GM23338 (cell line): ENCODE measurements at regions not wholly inside any gene's neighbourhood (a gene's known extent, or its start where the extent isn't known, plus 50 kb on each side); places are given as distances from the start of the nearest gene placed in this dataset.

Experiments
- ATAC-seq: fragments of 200-7000 bp; cut with Tn5 transposase; 3 replicates; pipeline ENCODE4 v1.9.1; 2020
- DNase-seq: peaks from one replicate; pipeline ENCODE4 v3.0.0-alpha.2; 2015; ENCODE audit warnings: low spot score
- H2AFZ ChIP-seq: fragments of 200-600 bp; sonication (generic); 2 replicates; pipeline ENCODE4 v1.8.0; 2016; ENCODE audit warnings: antibody characterized with exemption, mild to moderate bottlenecking, moderate library complexity
- H3F3A ChIP-seq: fragments of 200-600 bp; sonication (generic); replicated peaks from 2 replicates; pipeline ENCODE4 v1.8.0; 2017; ENCODE audit warnings: antibody characterized with exemption, mixed run types, low read depth
- H3K27ac ChIP-seq: fragments of 200-600 bp; sonication (generic); 2 replicates; pipeline ENCODE4 v1.6.1; 2016; ENCODE audit warnings: low read depth
- H3K27me3 ChIP-seq: fragments of 200-600 bp; sonication (generic); 2 replicates; pipeline ENCODE4 v1.8.0; 2016; ENCODE audit warnings: mild to moderate bottlenecking, mixed run types, moderate library complexity; ENCODE audit not compliant: insufficient read depth
- H3K36me3 ChIP-seq: fragments of 200-600 bp; sonication (generic); 2 replicates; pipeline ENCODE4 v1.8.0; 2016; ENCODE audit warnings: mild to moderate bottlenecking; ENCODE audit not compliant: insufficient read depth
- H3K4me1 ChIP-seq: fragments of 200-600 bp; sonication (generic); 2 replicates; pipeline ENCODE4 v1.8.0; 2016; ENCODE audit warnings: mild to moderate bottlenecking, moderate library complexity; ENCODE audit not compliant: insufficient read depth
- H3K4me2 ChIP-seq: fragments of 200-600 bp; sonication (generic); 2 replicates; pipeline ENCODE4 v1.7.1; 2017; ENCODE audit warnings: mixed run types
- H3K4me3 ChIP-seq: fragments of 200-600 bp; sonication (generic); 2 replicates; pipeline ENCODE4 v1.6.1; 2016; ENCODE audit warnings: mixed run types
- H3K79me2 ChIP-seq: fragments of 200-600 bp; sonication (generic); replicated peaks from 2 replicates; pipeline ENCODE4 v1.8.0; 2017; ENCODE audit warnings: mild to moderate bottlenecking; ENCODE audit not compliant: insufficient read depth
- H3K9me2 ChIP-seq: fragments of 200-600 bp; sonication (generic); 2 replicates; pipeline ENCODE4 v1.8.0; 2017; ENCODE audit not compliant: insufficient read depth
- H4K20me1 ChIP-seq: fragments of 200-600 bp; sonication (generic); replicated peaks from 2 replicates; pipeline ENCODE4 v1.8.0; 2017; ENCODE audit warnings: mild to moderate bottlenecking; ENCODE audit not compliant: insufficient read depth
- H3K27ac Mint-ChIP-seq: 2 replicates; pipeline ENCODE4 v1.8.0; 2020; ENCODE audit warnings: inconsistent platforms, mild to moderate bottlenecking, moderate library complexity, mixed read lengths
- H3K27me3 Mint-ChIP-seq: 3 replicates; pipeline ENCODE4 v1.8.0; 2022; ENCODE audit warnings: low read depth, mild to moderate bottlenecking, moderate library complexity, mixed read lengths, inconsistent platforms; ENCODE audit not compliant: insufficient read depth, poor library complexity
- H3K36me3 Mint-ChIP-seq: 3 replicates; pipeline ENCODE4 v1.8.0; 2021; ENCODE audit warnings: low read depth, mild to moderate bottlenecking, inconsistent platforms, moderate library complexity, mixed read lengths
- H3K4me1 Mint-ChIP-seq: 3 replicates; pipeline ENCODE4 v1.8.0; 2020; ENCODE audit warnings: mild to moderate bottlenecking, inconsistent platforms, mixed read lengths
- H3K4me3 Mint-ChIP-seq: 3 replicates; pipeline ENCODE4 v1.8.0; 2021; ENCODE audit warnings: moderate library complexity, mild to moderate bottlenecking, inconsistent platforms, mixed read lengths
- H3K9me3 Mint-ChIP-seq: 3 replicates; pipeline ENCODE4 v1.8.0; 2020; ENCODE audit warnings: moderate library complexity, mild to moderate bottlenecking, inconsistent platforms, mixed read lengths
- CREB1 ChIP-seq: fragments of 250-450 bp; sonication (Bioruptor Pico); IDR thresholded peaks from 2 replicates; pipeline ENCODE4 v1.5.0; 2020; ENCODE audit warnings: low read depth, mild to moderate bottlenecking, moderate library complexity
- EZH2 ChIP-seq: fragments of 200-600 bp; sonication (generic); IDR thresholded peaks from one replicate; pipeline ENCODE4 v1.8.0; 2017; ENCODE audit warnings: antibody characterized with exemption, mild to moderate bottlenecking, low read depth; ENCODE audit not compliant: unreplicated experiment
- JUNB ChIP-seq: IDR thresholded peaks from one replicate; pipeline ENCODE4 v1.6.1; 2016; ENCODE audit warnings: antibody characterized with exemption; ENCODE audit not compliant: unreplicated experiment
- NANOG ChIP-seq: IDR thresholded peaks from 2 replicates; pipeline ENCODE4 v1.6.1; 2016; ENCODE audit warnings: antibody characterized with exemption, borderline replicate concordance
- STAT1 ChIP-seq: IDR thresholded peaks from one replicate; pipeline ENCODE4 v1.6.1; 2016; ENCODE audit warnings: antibody characterized with exemption; ENCODE audit not compliant: unreplicated experiment
- ZNF331 ChIP-seq: fragments of 250-450 bp; sonication (Bioruptor Pico); IDR thresholded peaks from 2 replicates; pipeline ENCODE4 v1.5.0; 2020; ENCODE audit warnings: low read depth, mild to moderate bottlenecking, moderate library complexity
- TF ChIP-seq, protein P1 (sequence below): fragments of 250-450 bp; sonication (Bioruptor Pico); IDR thresholded peaks from 2 replicates; pipeline ENCODE4 v1.5.0; 2020; ENCODE audit warnings: mild to moderate bottlenecking, moderate library complexity
- TF ChIP-seq, protein P2 (sequence below): IDR thresholded peaks from one replicate; pipeline ENCODE4 v1.6.1; 2018; ENCODE audit warnings: antibody characterized with exemption; ENCODE audit not compliant: unreplicated experiment
- TF ChIP-seq, protein P3 (sequence below), 2 experiments: fragments of 200-600 bp in 1 of 2; sonication (generic) in 1 of 2; conservative IDR thresholded peaks; 2 replicates each; pipeline versions ENCODE4 v1.5.1 to v1.6.1; 2016 to 2017; ENCODE audit warnings: antibody characterized with exemption in 2 of 2, low read depth in 2 of 2, mild to moderate bottlenecking in 2 of 2, moderate library complexity in 1 of 2

DNA sequence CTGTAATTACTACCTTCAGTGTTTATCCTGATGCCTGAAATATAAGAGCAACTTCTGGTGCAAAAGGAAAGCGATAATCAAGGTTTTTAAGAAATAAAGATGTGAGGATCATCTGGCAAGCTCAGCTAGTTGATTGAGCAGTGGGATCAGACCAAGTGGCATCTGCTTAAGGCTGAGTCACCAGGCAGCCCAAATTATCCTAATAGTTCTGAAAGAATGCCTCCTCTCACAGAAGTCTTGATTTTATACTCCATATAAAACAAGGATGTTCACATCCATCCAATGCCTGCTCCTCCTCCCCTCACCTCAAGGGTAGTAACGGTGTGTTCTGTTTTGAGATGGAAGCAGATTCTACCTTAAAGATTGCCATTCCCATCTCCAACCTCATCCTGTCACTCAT, 134.5 kb upstream of the RASGEF1B start:
- no peak overlapping the region for H3K4me3 Mint-ChIP-seq
- Histone ChIP-seq H2AFZ (no peak overlapping the region), H3K79me2 (no peaks in the 10 kb centered on the region), H3K36me3 (no peaks in the 10 kb centered on the region), H3F3A (no peaks in the 10 kb centered on the region), H4K20me1 (no peaks in the 10 kb centered on the region), H3K4me2 (no peak overlapping the region), H3K27me3 (no peaks in the 10 kb centered on the region), H3K4me3 (no peak overlapping the region), H3K9me2 (no peaks in the 10 kb centered on the region), H3K4me1 (peaks cover 8% of the 10 kb centered on the region; the same call in 1 of the 2 replicates), H3K27ac (no peak overlapping the region)
- ATAC-seq, result no peak
- no peak for DNase-seq
- TF ChIP-seq NANOG (no peak), STAT1 (no peak), EZH2 (no peak), CREB1 (CRISPR knock-in tag) (no peak), JUNB (no peak)
- TF ChIP-seq, protein P1, sequence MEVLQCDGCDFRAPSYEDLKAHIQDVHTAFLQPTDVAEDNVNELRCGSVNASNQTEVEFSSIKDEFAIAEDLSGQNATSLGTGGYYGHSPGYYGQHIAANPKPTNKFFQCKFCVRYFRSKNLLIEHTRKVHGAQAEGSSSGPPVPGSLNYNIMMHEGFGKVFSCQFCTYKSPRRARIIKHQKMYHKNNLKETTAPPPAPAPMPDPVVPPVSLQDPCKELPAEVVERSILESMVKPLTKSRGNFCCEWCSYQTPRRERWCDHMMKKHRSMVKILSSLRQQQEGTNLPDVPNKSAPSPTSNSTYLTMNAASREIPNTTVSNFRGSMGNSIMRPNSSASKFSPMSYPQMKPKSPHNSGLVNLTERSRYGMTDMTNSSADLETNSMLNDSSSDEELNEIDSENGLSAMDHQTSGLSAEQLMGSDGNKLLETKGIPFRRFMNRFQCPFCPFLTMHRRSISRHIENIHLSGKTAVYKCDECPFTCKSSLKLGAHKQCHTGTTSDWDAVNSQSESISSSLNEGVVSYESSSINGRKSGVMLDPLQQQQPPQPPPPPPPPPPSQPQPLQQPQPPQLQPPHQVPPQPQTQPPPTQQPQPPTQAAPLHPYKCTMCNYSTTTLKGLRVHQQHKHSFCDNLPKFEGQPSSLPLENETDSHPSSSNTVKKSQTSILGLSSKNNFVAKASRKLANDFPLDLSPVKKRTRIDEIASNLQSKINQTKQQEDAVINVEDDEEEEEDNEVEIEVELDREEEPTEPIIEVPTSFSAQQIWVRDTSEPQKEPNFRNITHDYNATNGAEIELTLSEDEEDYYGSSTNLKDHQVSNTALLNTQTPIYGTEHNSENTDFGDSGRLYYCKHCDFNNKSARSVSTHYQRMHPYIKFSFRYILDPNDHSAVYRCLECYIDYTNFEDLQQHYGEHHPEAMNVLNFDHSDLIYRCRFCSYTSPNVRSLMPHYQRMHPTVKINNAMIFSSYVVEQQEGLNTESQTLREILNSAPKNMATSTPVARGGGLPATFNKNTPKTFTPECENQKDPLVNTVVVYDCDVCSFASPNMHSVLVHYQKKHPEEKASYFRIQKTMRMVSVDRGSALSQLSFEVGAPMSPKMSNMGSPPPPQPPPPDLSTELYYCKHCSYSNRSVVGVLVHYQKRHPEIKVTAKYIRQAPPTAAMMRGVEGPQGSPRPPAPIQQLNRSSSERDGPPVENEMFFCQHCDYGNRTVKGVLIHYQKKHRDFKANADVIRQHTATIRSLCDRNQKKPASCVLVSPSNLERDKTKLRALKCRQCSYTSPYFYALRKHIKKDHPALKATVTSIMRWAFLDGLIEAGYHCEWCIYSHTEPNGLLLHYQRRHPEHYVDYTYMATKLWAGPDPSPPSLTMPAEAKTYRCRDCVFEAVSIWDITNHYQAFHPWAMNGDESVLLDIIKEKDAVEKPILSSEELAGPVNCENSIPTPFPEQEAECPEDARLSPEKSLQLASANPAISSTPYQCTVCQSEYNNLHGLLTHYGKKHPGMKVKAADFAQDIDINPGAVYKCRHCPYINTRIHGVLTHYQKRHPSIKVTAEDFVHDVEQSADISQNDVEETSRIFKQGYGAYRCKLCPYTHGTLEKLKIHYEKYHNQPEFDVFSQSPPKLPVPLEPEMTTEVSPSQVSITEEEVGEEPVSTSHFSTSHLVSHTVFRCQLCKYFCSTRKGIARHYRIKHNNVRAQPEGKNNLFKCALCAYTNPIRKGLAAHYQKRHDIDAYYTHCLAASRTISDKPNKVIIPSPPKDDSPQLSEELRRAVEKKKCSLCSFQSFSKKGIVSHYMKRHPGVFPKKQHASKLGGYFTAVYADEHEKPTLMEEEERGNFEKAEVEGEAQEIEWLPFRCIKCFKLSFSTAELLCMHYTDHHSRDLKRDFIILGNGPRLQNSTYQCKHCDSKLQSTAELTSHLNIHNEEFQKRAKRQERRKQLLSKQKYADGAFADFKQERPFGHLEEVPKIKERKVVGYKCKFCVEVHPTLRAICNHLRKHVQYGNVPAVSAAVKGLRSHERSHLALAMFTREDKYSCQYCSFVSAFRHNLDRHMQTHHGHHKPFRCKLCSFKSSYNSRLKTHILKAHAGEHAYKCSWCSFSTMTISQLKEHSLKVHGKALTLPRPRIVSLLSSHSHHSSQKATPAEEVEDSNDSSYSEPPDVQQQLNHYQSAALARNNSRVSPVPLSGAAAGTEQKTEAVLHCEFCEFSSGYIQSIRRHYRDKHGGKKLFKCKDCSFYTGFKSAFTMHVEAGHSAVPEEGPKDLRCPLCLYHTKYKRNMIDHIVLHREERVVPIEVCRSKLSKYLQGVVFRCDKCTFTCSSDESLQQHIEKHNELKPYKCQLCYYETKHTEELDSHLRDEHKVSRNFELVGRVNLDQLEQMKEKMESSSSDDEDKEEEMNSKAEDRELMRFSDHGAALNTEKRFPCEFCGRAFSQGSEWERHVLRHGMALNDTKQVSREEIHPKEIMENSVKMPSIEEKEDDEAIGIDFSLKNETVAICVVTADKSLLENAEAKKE (CRISPR knock-in tag), result no peak
- H3K9me3 Mint-ChIP-seq, result no peaks in the 10 kb centered on the region
- H3K27ac Mint-ChIP-seq, result no peak overlapping the region
- no peaks in the 10 kb centered on the region for H3K36me3 Mint-ChIP-seq
- peaks cover 7% of the 10 kb centered on the region for H3K4me1 Mint-ChIP-seq
- H3K27me3 Mint-ChIP-seq, result no peaks in the 10 kb centered on the region

DNA sequence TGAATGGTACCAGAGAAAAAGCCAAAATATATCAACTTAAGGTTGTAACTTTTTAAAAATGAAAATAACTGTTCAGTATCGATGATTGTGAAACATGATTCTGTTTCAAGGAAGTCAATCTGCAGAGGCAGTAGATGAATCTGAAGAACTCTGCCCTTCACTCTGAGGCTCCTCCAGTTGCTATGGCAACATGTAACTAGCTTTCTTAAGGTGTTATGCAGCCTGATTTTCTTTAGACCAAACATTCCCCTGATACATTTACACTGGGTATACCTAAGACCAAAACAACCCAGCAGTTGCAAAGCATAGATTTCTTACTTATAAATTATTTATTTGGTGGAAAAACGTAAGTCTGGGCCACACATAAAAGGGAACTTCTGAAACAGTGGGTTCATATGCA, 133.6 kb upstream of the RASGEF1B start:
- no peaks in the 10 kb centered on the region for H3F3A ChIP-seq
- H3K4me1 Mint-ChIP-seq, result peaks cover 16% of the 10 kb centered on the region
- DNase-seq (peak; percentile 36), ATAC-seq (no peak)
- no peaks in the 10 kb centered on the region for H3K79me2 ChIP-seq
- H3K4me2 ChIP-seq, result no peak overlapping the region
- no peaks in the 10 kb centered on the region for H3K27me3 ChIP-seq
- no peak for TF ChIP-seq NANOG
- TF ChIP-seq CREB1 (CRISPR knock-in tag), result no peak
- TF ChIP-seq, protein P2, sequence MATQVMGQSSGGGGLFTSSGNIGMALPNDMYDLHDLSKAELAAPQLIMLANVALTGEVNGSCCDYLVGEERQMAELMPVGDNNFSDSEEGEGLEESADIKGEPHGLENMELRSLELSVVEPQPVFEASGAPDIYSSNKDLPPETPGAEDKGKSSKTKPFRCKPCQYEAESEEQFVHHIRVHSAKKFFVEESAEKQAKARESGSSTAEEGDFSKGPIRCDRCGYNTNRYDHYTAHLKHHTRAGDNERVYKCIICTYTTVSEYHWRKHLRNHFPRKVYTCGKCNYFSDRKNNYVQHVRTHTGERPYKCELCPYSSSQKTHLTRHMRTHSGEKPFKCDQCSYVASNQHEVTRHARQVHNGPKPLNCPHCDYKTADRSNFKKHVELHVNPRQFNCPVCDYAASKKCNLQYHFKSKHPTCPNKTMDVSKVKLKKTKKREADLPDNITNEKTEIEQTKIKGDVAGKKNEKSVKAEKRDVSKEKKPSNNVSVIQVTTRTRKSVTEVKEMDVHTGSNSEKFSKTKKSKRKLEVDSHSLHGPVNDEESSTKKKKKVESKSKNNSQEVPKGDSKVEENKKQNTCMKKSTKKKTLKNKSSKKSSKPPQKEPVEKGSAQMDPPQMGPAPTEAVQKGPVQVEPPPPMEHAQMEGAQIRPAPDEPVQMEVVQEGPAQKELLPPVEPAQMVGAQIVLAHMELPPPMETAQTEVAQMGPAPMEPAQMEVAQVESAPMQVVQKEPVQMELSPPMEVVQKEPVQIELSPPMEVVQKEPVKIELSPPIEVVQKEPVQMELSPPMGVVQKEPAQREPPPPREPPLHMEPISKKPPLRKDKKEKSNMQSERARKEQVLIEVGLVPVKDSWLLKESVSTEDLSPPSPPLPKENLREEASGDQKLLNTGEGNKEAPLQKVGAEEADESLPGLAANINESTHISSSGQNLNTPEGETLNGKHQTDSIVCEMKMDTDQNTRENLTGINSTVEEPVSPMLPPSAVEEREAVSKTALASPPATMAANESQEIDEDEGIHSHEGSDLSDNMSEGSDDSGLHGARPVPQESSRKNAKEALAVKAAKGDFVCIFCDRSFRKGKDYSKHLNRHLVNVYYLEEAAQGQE, result no peak
- TF ChIP-seq JUNB, result no peak
- no peak for TF ChIP-seq EZH2
- TF ChIP-seq ZNF331, result no peak
- TF ChIP-seq STAT1, result no peak
- TF ChIP-seq, protein P3, sequence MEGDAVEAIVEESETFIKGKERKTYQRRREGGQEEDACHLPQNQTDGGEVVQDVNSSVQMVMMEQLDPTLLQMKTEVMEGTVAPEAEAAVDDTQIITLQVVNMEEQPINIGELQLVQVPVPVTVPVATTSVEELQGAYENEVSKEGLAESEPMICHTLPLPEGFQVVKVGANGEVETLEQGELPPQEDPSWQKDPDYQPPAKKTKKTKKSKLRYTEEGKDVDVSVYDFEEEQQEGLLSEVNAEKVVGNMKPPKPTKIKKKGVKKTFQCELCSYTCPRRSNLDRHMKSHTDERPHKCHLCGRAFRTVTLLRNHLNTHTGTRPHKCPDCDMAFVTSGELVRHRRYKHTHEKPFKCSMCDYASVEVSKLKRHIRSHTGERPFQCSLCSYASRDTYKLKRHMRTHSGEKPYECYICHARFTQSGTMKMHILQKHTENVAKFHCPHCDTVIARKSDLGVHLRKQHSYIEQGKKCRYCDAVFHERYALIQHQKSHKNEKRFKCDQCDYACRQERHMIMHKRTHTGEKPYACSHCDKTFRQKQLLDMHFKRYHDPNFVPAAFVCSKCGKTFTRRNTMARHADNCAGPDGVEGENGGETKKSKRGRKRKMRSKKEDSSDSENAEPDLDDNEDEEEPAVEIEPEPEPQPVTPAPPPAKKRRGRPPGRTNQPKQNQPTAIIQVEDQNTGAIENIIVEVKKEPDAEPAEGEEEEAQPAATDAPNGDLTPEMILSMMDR (conservative IDR thresholded peaks at IDR 0.05; ENCODE audit: low read depth in 2 of 2), result no peak
- no peaks in the 10 kb centered on the region for H3K9me3 Mint-ChIP-seq
- H3K4me3 Mint-ChIP-seq, result no peak overlapping the region
- no peak overlapping the region for H3K27ac ChIP-seq
- no peaks in the 10 kb centered on the region for H3K27me3 Mint-ChIP-seq
- H3K36me3 Mint-ChIP-seq, result no peaks in the 10 kb centered on the region
- no peak overlapping the region for H3K27ac Mint-ChIP-seq
- no peak overlapping the region for H3K4me3 ChIP-seq
- H3K4me1 ChIP-seq, result peaks cover 16% of the 10 kb centered on the region
- H4K20me1 ChIP-seq, result no peaks in the 10 kb centered on the region
- no peaks in the 10 kb centered on the region for H3K9me2 ChIP-seq
- no peak overlapping the region for H2AFZ ChIP-seq
- no peaks in the 10 kb centered on the region for H3K36me3 ChIP-seq
